Activated CD8-positive, alpha-beta T cell treated with anti-CD3 and anti-CD28 coated beads, Interleukin-2, amount 10 ng/mL, durations not matched to agents 7 days and 5 days (primary cell): ENCODE measurements at regions not wholly inside any gene's neighbourhood (a gene's known extent, or its start where the extent isn't known, plus 50 kb on each side); places are given as distances from the start of the nearest gene placed in this dataset.

Experiments
- ATAC-seq: fragments of 150-1000 bp; cut with Tn5 transposase; one replicate; pipeline ENCODE4 v1.10.0; 2021; ENCODE audit warnings: moderate library complexity
- CTCF ChIA-PET: fragments of 350-600 bp; sonication (Branson Sonifier 250); formaldehyde crosslinking; loops from one replicate; lab custom pipeline; 2021; ENCODE audit warnings: antibody characterized with exemption; lab: Charles Lee
- POLR2A ChIA-PET: fragments of 350-600 bp; sonication (Branson Sonifier 250); formaldehyde crosslinking; loops from one replicate; lab custom pipeline; 2021; ENCODE audit warnings: antibody characterized with exemption; lab: Charles Lee
- DNase-seq: peaks from one replicate; pipeline ENCODE4 v3.0.0-alpha.2; 2020
- H3K27ac Mint-ChIP-seq: one replicate; pipeline ENCODE4 v1.8.0; 2021; ENCODE audit warnings: mild to moderate bottlenecking, mixed read lengths
- H3K27me3 Mint-ChIP-seq: one replicate; pipeline ENCODE4 v1.8.0; 2021; ENCODE audit warnings: low read depth, mixed read lengths
- H3K36me3 Mint-ChIP-seq: one replicate; pipeline ENCODE4 v1.8.0; 2021; ENCODE audit warnings: low read depth, mixed read lengths
- H3K4me1 Mint-ChIP-seq: one replicate; pipeline ENCODE4 v1.8.0; 2021; ENCODE audit warnings: low read depth, mixed read lengths
- H3K4me3 Mint-ChIP-seq: one replicate; pipeline ENCODE4 v1.8.0; 2021; ENCODE audit warnings: mild to moderate bottlenecking, mixed read lengths
- H3K9me3 Mint-ChIP-seq: one replicate; pipeline ENCODE4 v1.8.0; 2022; ENCODE audit warnings: mixed read lengths; ENCODE audit not compliant: insufficient read depth

DNA sequence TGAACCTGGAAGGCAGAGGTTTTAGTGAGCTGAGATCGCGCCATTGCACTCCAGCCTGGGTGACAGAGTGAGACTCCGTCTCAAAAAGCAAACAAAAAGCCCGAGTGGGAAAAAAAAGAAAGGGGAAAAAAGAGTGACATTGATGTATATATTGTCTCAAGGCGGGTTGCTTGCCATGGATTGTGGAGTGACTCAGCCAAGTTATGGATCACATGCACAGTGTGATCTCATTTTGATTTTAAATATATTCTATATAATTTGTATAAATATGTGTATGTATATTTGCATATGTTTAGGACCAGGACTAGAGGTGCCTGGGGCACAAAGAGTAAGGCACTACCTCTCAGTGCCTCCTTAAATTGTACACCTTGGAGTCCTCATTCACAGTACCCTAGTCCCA is 116.2 kb upstream of the RASSF8 start:
- Mint-ChIP-seq H3K9me3 (no peaks in the 10 kb centered on the region), H3K27ac (no peak overlapping the region), H3K27me3 (peaks cover 2% of the 10 kb centered on the region), H3K4me3 (no peak overlapping the region), H3K36me3 (no peaks in the 10 kb centered on the region), H3K4me1 (no peaks in the 10 kb centered on the region)
- ChIA-PET CTCF (no interaction called here), POLR2A (no interaction called here)
- DNase-seq (no peak), ATAC-seq (no peak)

GRCh38 chr12:25843976-25844375 is 114.5 kb upstream of the RASSF8 start:
- Mint-ChIP-seq H3K36me3 (no peaks in the 10 kb centered on the region), H3K27ac (no peak overlapping the region), H3K4me3 (no peak overlapping the region), H3K4me1 (no peaks in the 10 kb centered on the region), H3K9me3 (no peaks in the 10 kb centered on the region), H3K27me3 (peaks cover 2% of the 10 kb centered on the region)
- ATAC-seq (no peak), DNase-seq (no peak)
- ChIA-PET CTCF (no interaction called here), POLR2A (no interaction called here)

DNA sequence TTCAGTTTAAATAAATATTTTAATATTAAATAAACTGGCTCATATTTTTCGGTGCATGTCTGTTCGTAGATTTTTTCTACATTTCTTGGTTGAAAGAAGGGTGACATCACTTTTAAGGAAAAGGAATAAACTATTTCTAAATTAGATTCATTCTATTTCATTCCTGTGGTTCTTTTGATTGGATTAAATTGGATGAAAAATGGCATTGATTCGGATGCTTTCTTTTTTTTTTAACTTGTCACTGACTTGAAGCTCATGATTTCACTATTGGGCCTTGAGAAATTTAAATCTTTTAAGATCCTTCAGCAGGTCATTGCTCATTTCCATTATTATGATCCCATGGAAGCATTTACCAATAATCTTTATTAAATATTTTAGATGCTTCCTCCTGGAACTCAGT is 113.1 kb upstream of the RASSF8 start:
- CTCF ChIA-PET = no interaction called here
- no peak for DNase-seq

DNA sequence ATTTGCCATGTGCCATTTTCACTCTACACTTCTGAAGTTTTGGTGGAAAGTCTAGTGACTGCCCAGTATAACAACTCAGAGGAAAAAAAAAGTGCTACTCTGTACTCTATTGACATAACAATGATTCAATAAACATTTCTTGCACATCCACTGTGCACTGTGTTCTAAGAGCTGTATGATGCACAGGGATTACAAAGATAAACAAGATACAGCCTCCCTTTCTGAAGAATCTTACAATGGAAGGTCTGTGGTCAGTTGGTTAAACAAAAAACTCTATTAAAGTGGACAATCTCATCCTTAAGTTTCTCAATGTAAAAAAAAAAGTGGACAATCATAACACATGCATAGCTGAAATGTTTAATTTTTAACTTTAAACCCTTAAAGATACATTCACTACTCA is 105.7 kb upstream of the RASSF8 start:
- ChIA-PET POLR2A (no interaction called here), CTCF (no interaction called here)
- no peaks in the 10 kb centered on the region for H3K36me3 Mint-ChIP-seq
- no peaks in the 10 kb centered on the region for H3K4me1 Mint-ChIP-seq
- H3K27ac Mint-ChIP-seq = no peak overlapping the region
- ATAC-seq (no peak), DNase-seq (no peak)
- H3K9me3 Mint-ChIP-seq = no peaks in the 10 kb centered on the region
- peaks cover 5% of the 10 kb centered on the region for H3K27me3 Mint-ChIP-seq
- no peak overlapping the region for H3K4me3 Mint-ChIP-seq

More for the DNA sequence above, 113.1 kb upstream of the RASSF8 start:
- Mint-ChIP-seq H3K4me1 (no peaks in the 10 kb centered on the region), H3K9me3 (no peaks in the 10 kb centered on the region), H3K36me3 (no peaks in the 10 kb centered on the region), H3K27me3 (peaks cover 3% of the 10 kb centered on the region), H3K27ac (no peak overlapping the region), H3K4me3 (no peak overlapping the region)
- POLR2A ChIA-PET = no interaction called here
- ATAC-seq = no peak

GRCh38 chr12:25853316-25854095 is 105.0 kb upstream of the RASSF8 start:
- POLR2A ChIA-PET = no interaction called here
- peaks cover 5% of the 10 kb centered on the region for H3K27me3 Mint-ChIP-seq
- H3K36me3 Mint-ChIP-seq = no peaks in the 10 kb centered on the region
- DNase-seq (no peak), ATAC-seq (no peak)
- CTCF ChIA-PET = no interaction called here
- H3K4me3 Mint-ChIP-seq = no peak overlapping the region
- no peak overlapping the region for H3K27ac Mint-ChIP-seq
- H3K9me3 Mint-ChIP-seq = no peaks in the 10 kb centered on the region
- no peaks in the 10 kb centered on the region for H3K4me1 Mint-ChIP-seq

DNA sequence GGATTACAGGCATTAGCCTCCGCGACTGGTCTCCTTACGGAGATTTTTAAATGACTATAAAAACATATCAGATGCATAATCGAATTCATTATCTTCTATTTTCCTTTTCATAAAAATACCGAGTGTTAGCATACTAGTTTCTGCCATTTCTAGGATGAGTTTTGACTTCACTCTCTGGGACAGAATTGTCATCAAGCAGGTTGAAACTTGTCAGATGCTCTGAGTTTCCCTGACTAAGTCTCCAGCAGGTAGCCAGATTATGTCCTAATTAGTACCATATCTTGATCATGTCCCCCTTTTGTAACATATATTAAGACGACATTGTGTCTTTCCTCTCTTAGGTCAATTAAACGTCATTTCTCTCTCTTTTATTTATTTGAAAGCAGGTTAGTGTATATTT is 103.5 kb upstream of the RASSF8 start:
- DNase-seq (no peak), ATAC-seq (no peak)
- no peak overlapping the region for H3K4me3 Mint-ChIP-seq
- peaks cover 7% of the 10 kb centered on the region for H3K4me1 Mint-ChIP-seq
- CTCF ChIA-PET = no interaction called here
- no peaks in the 10 kb centered on the region for H3K36me3 Mint-ChIP-seq
- no peaks in the 10 kb centered on the region for H3K9me3 Mint-ChIP-seq
- peaks cover 4% of the 10 kb centered on the region for H3K27me3 Mint-ChIP-seq
- POLR2A ChIA-PET = no interaction called here
- H3K27ac Mint-ChIP-seq = no peak overlapping the region

DNA sequence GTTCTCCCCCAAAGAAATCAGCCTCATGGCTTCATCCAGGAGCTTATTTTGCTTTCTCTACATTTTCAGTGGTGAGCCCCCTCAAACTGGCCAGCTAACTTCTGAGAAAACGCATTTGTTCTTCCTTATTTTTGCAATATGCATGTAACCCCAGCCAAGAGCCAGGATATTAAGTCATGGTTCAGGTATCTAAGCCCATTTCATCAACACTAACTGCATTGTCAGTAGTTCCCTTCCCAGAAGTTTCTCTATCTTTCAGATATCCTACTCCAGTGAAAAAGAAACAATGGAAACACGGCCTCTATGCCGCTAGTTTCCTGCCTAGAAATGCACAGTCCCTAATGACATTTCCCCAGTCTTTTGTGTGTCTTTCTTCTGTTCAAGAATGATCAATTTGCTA is 102.8 kb upstream of the RASSF8 start:
- peaks cover 9% of the 10 kb centered on the region for H3K27me3 Mint-ChIP-seq
- ChIA-PET CTCF (no interaction called here), POLR2A (no interaction called here)
- H3K4me1 Mint-ChIP-seq = peaks cover 9% of the 10 kb centered on the region
- H3K36me3 Mint-ChIP-seq = no peaks in the 10 kb centered on the region
- no peaks in the 10 kb centered on the region for H3K9me3 Mint-ChIP-seq
- ATAC-seq (no peak), DNase-seq (no peak)
- no peak overlapping the region for H3K4me3 Mint-ChIP-seq
- H3K27ac Mint-ChIP-seq = no peak overlapping the region

GRCh38 chr12:25859976-25860375 is 98.5 kb upstream of the RASSF8 start:
- no peak overlapping the region for H3K4me3 Mint-ChIP-seq
- H3K27me3 Mint-ChIP-seq = peaks cover 11% of the 10 kb centered on the region
- ATAC-seq (no peak), DNase-seq (no peak)
- ChIA-PET POLR2A (no interaction called here), CTCF (no interaction called here)
- H3K27ac Mint-ChIP-seq = no peak overlapping the region
- no peaks in the 10 kb centered on the region for H3K36me3 Mint-ChIP-seq
- H3K4me1 Mint-ChIP-seq = peaks cover 9% of the 10 kb centered on the region
- no peaks in the 10 kb centered on the region for H3K9me3 Mint-ChIP-seq

DNA sequence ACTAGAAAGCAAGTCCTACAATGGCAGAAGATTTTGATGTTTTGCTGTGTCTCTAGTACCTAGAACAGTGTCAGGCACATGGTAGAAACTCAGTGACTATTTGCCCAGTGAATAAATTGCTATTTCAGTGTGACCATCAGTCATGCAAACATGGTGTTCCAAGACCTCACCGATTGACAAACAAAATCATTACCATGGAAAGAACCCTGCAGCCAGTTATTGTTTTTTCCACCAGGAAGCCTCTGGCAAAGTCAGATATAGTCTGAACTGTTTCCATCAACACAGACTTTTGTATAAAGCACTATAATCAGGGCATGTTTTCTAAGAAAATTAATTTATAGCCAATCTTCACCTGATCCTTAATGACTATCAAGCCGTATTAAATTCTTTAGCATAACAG is 97.3 kb upstream of the RASSF8 start:
- Mint-ChIP-seq H3K4me3 (no peak overlapping the region), H3K27me3 (peaks cover 9% of the 10 kb centered on the region), H3K36me3 (no peaks in the 10 kb centered on the region), H3K27ac (no peak overlapping the region), H3K9me3 (no peaks in the 10 kb centered on the region), H3K4me1 (peaks cover 9% of the 10 kb centered on the region)
- ChIA-PET POLR2A (no interaction called here), CTCF (no interaction called here)
- DNase-seq = no peak
- no peak for ATAC-seq

DNA sequence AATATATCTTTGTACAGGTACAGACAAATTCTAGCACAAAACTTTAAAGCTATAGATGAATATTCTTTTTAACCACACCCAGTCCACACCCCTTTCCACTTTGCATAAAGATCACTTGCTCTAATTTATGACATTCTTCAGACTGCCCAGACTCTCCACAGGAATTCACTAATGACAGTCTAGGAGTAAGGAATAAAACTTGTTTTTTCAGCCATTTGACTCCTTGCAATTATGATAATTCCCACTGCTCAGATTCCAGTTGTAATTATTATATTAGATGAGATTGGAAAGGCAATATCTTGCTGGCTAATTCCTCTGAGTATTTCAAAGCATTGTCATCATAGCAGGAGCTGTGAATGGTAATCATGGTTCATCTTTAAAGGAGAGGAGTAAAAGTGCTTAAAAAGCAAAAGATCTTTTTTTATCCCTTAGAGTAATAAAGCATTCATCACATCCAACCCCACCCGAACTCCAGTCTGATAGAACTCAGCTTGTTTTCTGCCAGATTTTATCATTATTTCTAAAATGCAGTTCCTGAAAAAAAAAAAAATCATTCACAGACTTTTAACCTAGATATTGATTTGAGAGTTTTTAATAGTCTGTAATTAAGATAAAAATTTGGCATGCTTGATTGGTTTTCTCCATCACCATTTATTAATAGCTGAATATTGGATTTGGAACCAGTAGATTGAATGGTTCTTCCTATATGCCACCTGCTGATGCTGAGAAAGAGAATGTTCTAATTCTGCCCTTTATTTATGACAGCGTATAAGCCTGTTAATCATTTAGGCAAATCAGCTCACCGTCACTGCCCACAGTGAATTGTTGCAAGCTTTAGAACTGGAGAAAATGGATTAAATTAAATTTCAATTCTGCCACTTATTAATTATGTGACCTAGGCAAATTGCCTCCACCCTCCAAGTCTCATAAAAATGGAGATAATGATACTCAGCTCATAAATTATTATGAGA is 93.9 kb upstream of the RASSF8 start:
- no peak overlapping the region for H3K4me3 Mint-ChIP-seq
- H3K4me1 Mint-ChIP-seq = peaks cover 5% of the 10 kb centered on the region
- ChIA-PET POLR2A (no interaction called here), CTCF (no interaction called here)
- peaks cover 4% of the 10 kb centered on the region for H3K9me3 Mint-ChIP-seq
- DNase-seq (no peak), ATAC-seq (no peak)
- no peak overlapping the region for H3K27ac Mint-ChIP-seq
- H3K27me3 Mint-ChIP-seq = peaks cover 9% of the 10 kb centered on the region
- H3K36me3 Mint-ChIP-seq = no peaks in the 10 kb centered on the region

GRCh38 chr12:25866586-25867378 is 91.7 kb upstream of the RASSF8 start:
- DNase-seq (no peak), ATAC-seq (no peak)
- POLR2A ChIA-PET = no interaction called here
- H3K4me1 Mint-ChIP-seq = no peaks in the 10 kb centered on the region
- no peak overlapping the region for H3K4me3 Mint-ChIP-seq
- no peak overlapping the region for H3K27ac Mint-ChIP-seq
- CTCF ChIA-PET = no interaction called here
- peaks cover 4% of the 10 kb centered on the region for H3K9me3 Mint-ChIP-seq
- no peaks in the 10 kb centered on the region for H3K36me3 Mint-ChIP-seq
- peaks cover 2% of the 10 kb centered on the region for H3K27me3 Mint-ChIP-seq

DNA sequence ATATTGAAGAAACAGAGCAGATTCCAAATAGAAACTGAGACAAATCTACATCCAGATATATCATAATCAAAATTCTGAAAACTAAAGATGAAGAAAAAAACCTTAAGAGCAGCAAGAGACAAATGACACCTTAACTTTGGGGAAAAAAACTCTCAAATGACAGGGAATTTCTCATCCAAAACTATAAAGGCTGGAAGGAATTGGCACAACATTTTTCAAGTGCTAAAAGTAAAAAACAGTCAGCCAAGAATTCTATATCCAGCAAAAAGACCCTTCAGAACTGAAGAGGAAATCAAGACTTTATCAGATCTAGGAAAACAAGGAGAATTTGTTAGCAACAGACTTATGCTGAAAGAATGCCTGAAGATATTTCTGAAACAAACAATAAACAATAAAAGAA is 90.3 kb upstream of the RASSF8 start:
- Mint-ChIP-seq H3K4me3 (no peak overlapping the region), H3K9me3 (peaks cover 4% of the 10 kb centered on the region)
- ATAC-seq = no peak

More for the DNA sequence above, 90.3 kb upstream of the RASSF8 start:
- Mint-ChIP-seq H3K36me3 (no peaks in the 10 kb centered on the region), H3K4me1 (no peaks in the 10 kb centered on the region), H3K27ac (no peak overlapping the region), H3K27me3 (no peaks in the 10 kb centered on the region)
- DNase-seq = no peak
- ChIA-PET CTCF (no interaction called here), POLR2A (no interaction called here)
